ENCODE measurements at regions not wholly inside any gene's neighbourhood (a gene's known extent, or its start where the extent isn't known, plus 50 kb on each side); places are given as distances from the start of the nearest gene placed in this dataset.

DNA sequence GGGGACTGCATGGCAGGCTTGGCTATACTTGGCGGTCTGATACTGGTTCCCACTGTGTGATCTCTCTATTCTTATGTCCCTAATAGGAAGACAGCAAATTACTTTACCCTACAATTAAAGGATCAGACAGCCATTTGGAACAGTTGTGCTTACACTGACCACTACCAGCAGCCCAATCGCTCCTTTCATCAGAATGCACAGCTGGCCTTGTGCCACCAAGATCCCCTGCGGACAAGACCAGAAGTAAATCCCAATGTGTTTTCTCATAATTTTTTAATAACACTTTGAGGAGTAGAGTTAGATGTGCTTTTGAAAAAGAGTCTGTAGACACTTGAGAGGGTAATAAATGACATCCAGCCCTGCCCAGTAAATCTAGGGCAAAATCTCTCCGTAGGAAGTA is 297.2 kb upstream of the ZNF32 start:
- TF ChIP-seq CTCF (IDR thresholded peaks at IDR 0.05 in 2 of 3, conservative IDR thresholded peaks at IDR 0.05 in 1 of 3; ENCODE audit: borderline replicate concordance in 1 of 3, insufficient read depth in 1 of 3, low read depth in 2 of 3, low read length in 2 of 3) (no peak), SIN3A (IDR thresholded peaks at IDR 0.05; ENCODE audit: low read depth) (no peak), JUND (IDR thresholded peaks at IDR 0.05) (no peak), POLR2A (IDR thresholded peaks at IDR 0.05; ENCODE audit: borderline replicate concordance, extremely low read depth, insufficient read depth, insufficient read length) (no peak), CEBPB (IDR thresholded peaks at IDR 0.05; ENCODE audit: low read depth) (no peak)

Data from HCT116 (cell line).